A549 (cell line): ENCODE measurements at regions not wholly inside any gene's neighbourhood (a gene's known extent, or its start where the extent isn't known, plus 50 kb on each side); places are given as distances from the start of the nearest gene placed in this dataset.

Experiments
- ATAC-seq, 2 experiments: fragments of 200-7000 bp in 1 of 2; fragments of >200 bp in 1 of 2; cut with Nextera tagmentation in 1 of 2; cut with Tn5 transposase in 1 of 2; 3 replicates each; pipeline versions ENCODE4 v1.8.0 to v1.9.1; 2018 to 2020; ENCODE audit warnings: mild to moderate bottlenecking in 1 of 2, moderate library complexity in 1 of 2
- CTCF ChIA-PET: fragments of 300-600 bp; sonication (Branson Sonifier 250); formaldehyde crosslinking; extraction: SDS; loops from one replicate; lab custom pipeline; 2021; ENCODE audit warnings: antibody characterized with exemption, inconsistent platforms; lab: Yijun Ruan, JAX
- POLR2A ChIA-PET: fragments of 350-600 bp; formaldehyde crosslinking; extraction: SDS; loops from one replicate; lab custom pipeline; 2021; ENCODE audit warnings: antibody characterized with exemption, inconsistent platforms; lab: Yijun Ruan, JAX
- DNase-seq, 2 experiments: peaks; one replicate each; pipeline versions ENCODE4 v3.0.0 to v3.0.0-alpha.2; 2011 to 2016; ENCODE audit warnings: low read depth in 1 of 2, low spot score in 1 of 2
- FAIRE-seq: peaks from 2 replicates; lab custom pipeline; 2011; peaks lifted over from hg19 to GRCh38; lab: Jason Lieb, UNC
- H3K27ac ChIP-seq, 2 experiments: fragments of >200 bp; sonication (Bioruptor Twin); formaldehyde crosslinking; 3 replicates each; pipeline ENCODE4 v1.5.1; 2016 to 2017
- H3K4me1 ChIP-seq: fragments of >200 bp; sonication (Bioruptor Twin); formaldehyde crosslinking; 3 replicates; pipeline ENCODE4 v1.6.1; 2016
- H3K4me2 ChIP-seq: fragments of >200 bp; sonication (Bioruptor Twin); formaldehyde crosslinking; 3 replicates; pipeline ENCODE4 v1.6.1; 2016
- H3K4me3 ChIP-seq: fragments of >200 bp; sonication (Bioruptor Twin); formaldehyde crosslinking; 3 replicates; pipeline ENCODE4 v1.5.1; 2016
- H3K9me3 ChIP-seq: fragments of >200 bp; sonication (Bioruptor Twin); formaldehyde crosslinking; 3 replicates; pipeline ENCODE4 v1.6.1; 2016
- BHLHE40 ChIP-seq: IDR thresholded peaks from 2 replicates; pipeline ENCODE4 v1.6.1; 2012; ENCODE audit warnings: low read depth, low read length, inconsistent platforms
- CBX2 ChIP-seq: fragments of 200-600 bp; sonication (generic); IDR thresholded peaks from 2 replicates; pipeline ENCODE4 v1.6.1; 2016; ENCODE audit warnings: low read depth, mild to moderate bottlenecking, borderline replicate concordance
- CEBPB ChIP-seq, 2 experiments: fragments of >200 bp in 1 of 2; sonication (Bioruptor Twin) in 1 of 2; formaldehyde crosslinking in 1 of 2; IDR thresholded peaks; 2 replicates each; pipeline ENCODE4 v1.6.1; 2012 to 2016
- CHD4 ChIP-seq: fragments of 200-600 bp; sonication (generic); IDR thresholded peaks from 2 replicates; pipeline ENCODE4 v1.6.1; 2016; ENCODE audit warnings: antibody characterized with exemption, mild to moderate bottlenecking, borderline replicate concordance
- CTCF ChIP-seq: fragments of >200 bp; sonication (Bioruptor Twin); formaldehyde crosslinking; IDR thresholded peaks from 3 replicates; pipeline ENCODE4 v1.5.1; 2016
- EHF ChIP-seq: fragments of 250-450 bp; sonication (Bioruptor Pico); IDR thresholded peaks from 2 replicates; pipeline ENCODE4 v1.5.0; 2020; ENCODE audit warnings: mild to moderate bottlenecking
- ELK1 ChIP-seq: fragments of 150-350 bp; IDR thresholded peaks from 2 replicates; pipeline ENCODE4 v1.6.1; 2014; ENCODE audit warnings: low read depth, mild to moderate bottlenecking, low read length
- ESRRA ChIP-seq: fragments of 150-350 bp; IDR thresholded peaks from 2 replicates; pipeline ENCODE4 v1.6.1; 2014; ENCODE audit warnings: mild to moderate bottlenecking, low read length, borderline replicate concordance
- FOSL2 ChIP-seq, 2 experiments: fragments of 450-650 bp in 1 of 2; fragments of >200 bp in 1 of 2; sonication (Bioruptor Twin) in 1 of 2; formaldehyde crosslinking; IDR thresholded peaks; 2 replicates each; pipeline versions ENCODE4 v1.5.0 to v1.6.1; 2016 to 2020; ENCODE audit warnings: mild to moderate bottlenecking in 1 of 2, moderate library complexity in 1 of 2
- HDAC2 ChIP-seq: fragments of 200-600 bp; sonication (generic); IDR thresholded peaks from 2 replicates; pipeline ENCODE4 v1.6.1; 2016
- HOXA7 ChIP-seq: fragments of 250-450 bp; sonication (Bioruptor Pico); IDR thresholded peaks from 2 replicates; pipeline ENCODE4 v1.5.0; 2020; ENCODE audit warnings: mild to moderate bottlenecking, moderate library complexity
- HOXB5 ChIP-seq: fragments of 250-450 bp; sonication (Bioruptor Pico); IDR thresholded peaks from 2 replicates; pipeline ENCODE4 v1.5.0; 2020; ENCODE audit warnings: mild to moderate bottlenecking, moderate library complexity
- JUN ChIP-seq, 2 experiments: fragments of >200 bp; sonication (Bioruptor Twin); formaldehyde crosslinking; IDR thresholded peaks; 2 replicates in 1 of 2; 3 replicates in 1 of 2; pipeline ENCODE4 v1.6.1; 2016 to 2017
- KDM1A ChIP-seq: fragments of 200-600 bp; sonication (generic); IDR thresholded peaks from 2 replicates; pipeline ENCODE4 v1.6.1; 2016; ENCODE audit warnings: low read depth, mild to moderate bottlenecking
- KDM5A ChIP-seq: fragments of 200-600 bp; sonication (generic); IDR thresholded peaks from 2 replicates; pipeline ENCODE4 v1.6.1; 2016; ENCODE audit warnings: antibody characterized with exemption, mild to moderate bottlenecking
- MAFK ChIP-seq: fragments of 450-650 bp; IDR thresholded peaks from 2 replicates; pipeline ENCODE4 v1.6.1; 2014; ENCODE audit not compliant: partially characterized antibody
- MAX ChIP-seq: IDR thresholded peaks from 2 replicates; pipeline ENCODE4 v1.6.1; 2012
- MAZ ChIP-seq: fragments of 150-350 bp; IDR thresholded peaks from 2 replicates; pipeline ENCODE4 v1.6.1; 2014; ENCODE audit warnings: antibody characterized with exemption, low read depth, low read length, borderline replicate concordance
- MYC ChIP-seq: IDR thresholded peaks from 2 replicates; pipeline ENCODE4 v1.6.1; 2012; ENCODE audit warnings: mild to moderate bottlenecking, inconsistent platforms, low read length, improper control_type of control experiment, borderline replicate concordance
- PBX3 ChIP-seq: IDR thresholded peaks from 2 replicates; pipeline ENCODE4 v1.6.1; 2012
- PHF8 ChIP-seq: fragments of 200-600 bp; sonication (generic); IDR thresholded peaks from 2 replicates; pipeline ENCODE4 v1.6.1; 2016; ENCODE audit warnings: low read depth, mild to moderate bottlenecking, antibody characterized with exemption, moderate library complexity, borderline replicate concordance
- POLR2A ChIP-seq: IDR thresholded peaks from 2 replicates; pipeline ENCODE4 v1.6.1; 2012; ENCODE audit warnings: mild to moderate bottlenecking, low read length
- POLR2AphosphoS2 ChIP-seq: conservative IDR thresholded peaks from 2 replicates; pipeline ENCODE4 v1.6.1; 2012; ENCODE audit warnings: low read length, improper control_type of control experiment, inconsistent platforms
- RCOR1 ChIP-seq: fragments of 150-350 bp; IDR thresholded peaks from 2 replicates; pipeline ENCODE4 v1.6.1; 2014; ENCODE audit warnings: antibody characterized with exemption, low read length, low read depth
- RFX5 ChIP-seq: fragments of 450-650 bp; IDR thresholded peaks from 2 replicates; pipeline ENCODE4 v1.7.1; 2014; ENCODE audit warnings: antibody characterized with exemption, mild to moderate bottlenecking, moderate library complexity
- TFCP2L1 ChIP-seq: fragments of 250-450 bp; sonication (Bioruptor Pico); IDR thresholded peaks from 2 replicates; pipeline ENCODE4 v1.5.0; 2021; ENCODE audit warnings: mild to moderate bottlenecking
- TP53 ChIP-seq: fragments of 250-450 bp; sonication (Bioruptor Pico); IDR thresholded peaks from 2 replicates; pipeline ENCODE4 v1.5.0; 2021; ENCODE audit warnings: mild to moderate bottlenecking, moderate library complexity
- ZNF302 ChIP-seq: fragments of 250-450 bp; sonication (Bioruptor Pico); IDR thresholded peaks from 2 replicates; pipeline ENCODE4 v1.9.0; 2021; ENCODE audit warnings: inconsistent platforms, mild to moderate bottlenecking, moderate library complexity
- ZSCAN20 ChIP-seq: fragments of 250-450 bp; sonication (Bioruptor Pico); IDR thresholded peaks from 2 replicates; pipeline ENCODE4 v1.8.0; 2022; ENCODE audit warnings: mild to moderate bottlenecking, moderate library complexity
- WGBS: methylation state at CpG from one replicate; pipeline ENCODE4 v1.1.6; 2017; ENCODE audit errors: missing lambda C conversion rate; 5-methylcytosine and 5-hydroxymethylcytosine counted together
- TF ChIP-seq, protein P1 (sequence below): fragments of >200 bp; sonication (Bioruptor Twin); formaldehyde crosslinking; IDR thresholded peaks from 3 replicates; pipeline ENCODE4 v1.6.1; 2016
- TF ChIP-seq, protein P2 (sequence below): fragments of >200 bp; sonication (Bioruptor Twin); formaldehyde crosslinking; IDR thresholded peaks from 2 replicates; pipeline ENCODE4 v1.6.1; 2016

DNA sequence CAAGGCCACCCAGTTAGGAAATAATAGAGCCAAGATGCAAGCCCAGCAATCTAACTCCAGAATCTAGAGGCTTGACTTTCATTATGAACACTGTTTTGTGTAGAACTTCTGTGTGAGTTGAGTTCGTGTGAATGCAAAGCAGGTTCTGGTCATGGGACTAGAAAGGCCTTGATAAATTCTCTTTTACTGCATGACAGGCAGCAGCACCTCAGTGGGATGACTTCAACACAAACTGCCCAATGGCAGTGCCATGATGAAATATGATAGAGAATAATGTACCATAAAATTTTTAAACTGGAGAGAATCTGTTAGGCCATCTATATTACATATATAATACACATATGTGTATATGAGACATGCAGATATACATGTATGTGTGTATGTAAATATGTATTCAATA is 214.5 kb downstream of the KLF5 start:
- DNase-seq (no peak), FAIRE-seq (no peak), ATAC-seq (no peak)
- peaks cover 16% of the 10 kb centered on the region; the same call in 1 of the 3 replicates for H3K4me1 ChIP-seq
- H3K4me3 ChIP-seq = no peak overlapping the region
- TF ChIP-seq ESRRA = no peak
- no peak for TF ChIP-seq CEBPB (IDR thresholded peaks at IDR 0.05)
- TF ChIP-seq MYC = no peak
- TF ChIP-seq ZSCAN20 (CRISPR knock-in tag) = no peak
- TF ChIP-seq HOXA7 (CRISPR knock-in tag) = no peak
- TF ChIP-seq, protein P1, sequence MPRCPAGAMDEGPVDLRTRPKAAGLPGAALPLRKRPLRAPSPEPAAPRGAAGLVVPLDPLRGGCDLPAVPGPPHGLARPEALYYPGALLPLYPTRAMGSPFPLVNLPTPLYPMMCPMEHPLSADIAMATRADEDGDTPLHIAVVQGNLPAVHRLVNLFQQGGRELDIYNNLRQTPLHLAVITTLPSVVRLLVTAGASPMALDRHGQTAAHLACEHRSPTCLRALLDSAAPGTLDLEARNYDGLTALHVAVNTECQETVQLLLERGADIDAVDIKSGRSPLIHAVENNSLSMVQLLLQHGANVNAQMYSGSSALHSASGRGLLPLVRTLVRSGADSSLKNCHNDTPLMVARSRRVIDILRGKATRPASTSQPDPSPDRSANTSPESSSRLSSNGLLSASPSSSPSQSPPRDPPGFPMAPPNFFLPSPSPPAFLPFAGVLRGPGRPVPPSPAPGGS = no peak
- TF ChIP-seq HOXB5 (CRISPR knock-in tag) = no peak
- no peak for TF ChIP-seq CTCF
- no peak for TF ChIP-seq JUN (IDR thresholded peaks at IDR 0.05)
- no peak for TF ChIP-seq KDM1A
- no peak for TF ChIP-seq PBX3
- TF ChIP-seq RFX5 = no peak
- TF ChIP-seq MAZ = no peak
- no peak for TF ChIP-seq ZNF302
- TF ChIP-seq CHD4 = no peak
- no peak for TF ChIP-seq CBX2
- 89% methylated on average over 1 of the region's 1 CpG for WGBS
- 0 out of 3 replicates have a peak overlapping the region, but pooled peaks have one; percentile 29 for H3K4me2 ChIP-seq
- peak overlapping the region in 1 of 2 experiments; percentile 43; a peak in 1 of 6 replicates for H3K27ac ChIP-seq
- ChIA-PET POLR2A (no interaction called here), CTCF (no interaction called here)
- H3K9me3 ChIP-seq = no peaks in the 10 kb centered on the region; the same call in 2 of the 3 replicates

GRCh38 chr13:73272831-73273230 is 214.0 kb downstream of the KLF5 start:
- CTCF ChIA-PET = no interaction called here
- no peak for FAIRE-seq

DNA sequence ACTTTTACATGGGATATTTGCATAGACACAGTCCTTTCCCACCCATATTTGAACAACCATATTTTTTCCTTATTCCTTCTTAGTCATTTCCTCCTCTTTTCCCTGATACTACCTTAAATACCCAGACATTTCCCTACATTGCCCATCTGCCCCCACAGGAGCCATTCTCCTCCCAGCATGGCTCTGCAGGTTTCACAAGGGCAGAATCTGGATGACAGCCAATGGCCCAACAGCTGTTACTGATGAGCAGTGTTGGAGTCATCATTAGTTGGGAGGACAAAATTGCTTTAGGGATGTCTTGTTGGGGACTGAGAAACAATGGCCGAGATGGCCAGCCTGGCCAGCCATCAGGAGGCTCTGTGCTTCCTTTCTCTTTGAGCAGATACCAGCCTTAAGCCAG is 209.5 kb downstream of the KLF5 start:
- no peak for DNase-seq

More at GRCh38 chr13:73272831-73273230, 214.0 kb downstream of the KLF5 start:
- Histone ChIP-seq H3K27ac (peak overlapping the region in 1 of 2 experiments; percentile 43; a peak in 1 of 6 replicates), H3K9me3 (no peaks in the 10 kb centered on the region; the same call in 2 of the 3 replicates), H3K4me2 (no peak overlapping the region), H3K4me3 (no peak overlapping the region), H3K4me1 (peaks cover 16% of the 10 kb centered on the region; the same call in 1 of the 3 replicates)
- DNase-seq (no peak), ATAC-seq (no peak)
- 90% methylated on average over 1 of the region's 1 CpG for WGBS
- TF ChIP-seq FOSL2 (IDR thresholded peaks at IDR 0.05) = no peak
- TF ChIP-seq FOSL2 (CRISPR knock-in tag; IDR thresholded peaks at IDR 0.05) = no peak
- no peak for TF ChIP-seq KDM1A
- TF ChIP-seq, protein P2, sequence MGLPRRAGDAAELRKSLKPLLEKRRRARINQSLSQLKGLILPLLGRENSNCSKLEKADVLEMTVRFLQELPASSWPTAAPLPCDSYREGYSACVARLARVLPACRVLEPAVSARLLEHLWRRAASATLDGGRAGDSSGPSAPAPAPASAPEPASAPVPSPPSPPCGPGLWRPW = no peak
- no peak for TF ChIP-seq MYC
- no peak for TF ChIP-seq MAFK
- TF ChIP-seq EHF (CRISPR knock-in tag) = no peak
- TF ChIP-seq CBX2 = no peak
- no peak for TF ChIP-seq JUN (IDR thresholded peaks at IDR 0.05)
- no peak for TF ChIP-seq ESRRA
- TF ChIP-seq TP53 = no peak
- no peak for TF ChIP-seq HDAC2
- TF ChIP-seq TFCP2L1 (CRISPR knock-in tag) = no peak
- no peak for TF ChIP-seq RCOR1
- POLR2A ChIA-PET = no interaction called here

More for the DNA sequence above, 209.5 kb downstream of the KLF5 start:
- no peak overlapping the region for H3K4me3 ChIP-seq
- no peak overlapping the region for H3K4me2 ChIP-seq
- CTCF ChIA-PET = no interaction called here
- no peak overlapping the region for H3K27ac ChIP-seq
- TF ChIP-seq BHLHE40 = no peak
- TF ChIP-seq ELK1 = no peak
- TF ChIP-seq POLR2A = no peak
- no peak for TF ChIP-seq PHF8
- no peak for TF ChIP-seq TP53
- no peak for TF ChIP-seq MAX
- no peak for TF ChIP-seq CEBPB (IDR thresholded peaks at IDR 0.05)
- no peak for TF ChIP-seq HOXA7 (CRISPR knock-in tag)
- no peak for TF ChIP-seq ZSCAN20 (CRISPR knock-in tag)
- TF ChIP-seq KDM5A = no peak
- no peak for TF ChIP-seq POLR2AphosphoS2
- FAIRE-seq = no peak
- 22% methylated on average over 1 of the region's 1 CpG for WGBS
- H3K9me3 ChIP-seq = no peaks in the 10 kb centered on the region; the same call in 2 of the 3 replicates
- POLR2A ChIA-PET = no interaction called here
- H3K4me1 ChIP-seq = peaks cover 5% of the 10 kb centered on the region; the same call in 1 of the 3 replicates
- no peak for ATAC-seq
